Right hindlimb (tissue), 1 donor: ENCODE measurements at regions not wholly inside any gene's neighbourhood (a gene's known extent, or its start where the extent isn't known, plus 50 kb on each side); places are given as distances from the start of the nearest gene placed in this dataset.
"Not testable (repeated sequence)": the region's sequence is repeated elsewhere in the genome, so short reads cannot be mapped to it uniquely, and the experiment has no call there.

Experiments used
- DNase-seq: peaks from one replicate; pipeline ENCODE4 v3.0.0-alpha.2; 2018

DNA sequence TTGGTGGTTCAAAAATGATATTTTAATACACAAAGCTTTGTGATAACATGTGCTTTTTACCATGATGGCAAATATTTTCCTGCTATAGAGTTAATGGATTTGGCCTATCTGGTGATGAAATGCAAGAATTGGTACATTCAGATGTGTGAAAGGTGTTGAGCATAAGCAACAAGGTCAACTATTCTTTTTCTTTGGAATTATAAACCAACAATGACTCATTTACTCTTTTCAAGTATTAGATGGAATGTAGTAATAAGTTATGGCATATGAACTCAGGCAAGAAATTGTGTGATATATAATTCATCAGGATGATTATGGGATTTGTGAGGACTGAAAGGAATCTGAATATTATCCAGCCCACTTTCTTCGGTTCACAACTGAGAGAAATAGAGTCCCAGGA is 471.4 kb downstream of the ETNK1 start:
- no peak for DNase-seq

DNA sequence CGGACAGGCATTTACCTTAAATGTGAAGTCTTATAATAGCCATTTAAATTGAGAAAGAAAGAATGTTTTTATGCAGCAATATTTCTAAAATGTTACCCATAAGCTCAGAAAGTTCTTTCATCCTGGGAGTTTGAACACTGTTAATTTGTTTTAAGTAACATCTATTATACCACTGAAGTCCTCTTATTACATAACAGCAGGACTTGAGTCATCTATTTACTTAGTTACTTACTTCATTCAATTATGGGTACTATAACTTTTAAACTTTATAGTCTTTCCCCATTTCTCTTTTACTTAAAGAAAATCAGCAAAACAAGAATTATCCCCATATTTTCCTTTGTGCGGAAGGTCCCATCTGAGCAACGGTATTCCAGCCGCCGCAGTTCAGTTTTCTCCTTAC is 473.1 kb downstream of the ETNK1 start:
- DNase-seq: no peak

DNA sequence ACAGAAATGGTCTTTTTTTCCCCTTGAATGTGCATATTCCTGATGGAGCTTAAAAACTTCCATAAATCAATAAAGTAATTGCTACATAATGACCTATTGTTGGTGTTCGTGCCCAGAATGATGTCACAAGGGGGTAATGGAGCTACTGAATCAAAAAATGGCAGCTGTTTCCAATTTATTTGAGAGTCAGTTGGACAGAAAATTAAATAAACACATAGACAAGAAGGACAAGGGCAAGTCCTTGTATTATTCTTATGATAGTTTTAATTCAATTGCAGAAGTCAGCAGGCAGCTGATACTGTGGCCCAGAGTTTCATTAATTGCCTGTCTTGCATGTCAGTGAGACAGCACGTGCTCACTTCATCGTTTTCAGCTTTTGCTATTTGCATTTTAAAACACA is 473.5 kb downstream of the ETNK1 start:
- DNase-seq: no peak

DNA sequence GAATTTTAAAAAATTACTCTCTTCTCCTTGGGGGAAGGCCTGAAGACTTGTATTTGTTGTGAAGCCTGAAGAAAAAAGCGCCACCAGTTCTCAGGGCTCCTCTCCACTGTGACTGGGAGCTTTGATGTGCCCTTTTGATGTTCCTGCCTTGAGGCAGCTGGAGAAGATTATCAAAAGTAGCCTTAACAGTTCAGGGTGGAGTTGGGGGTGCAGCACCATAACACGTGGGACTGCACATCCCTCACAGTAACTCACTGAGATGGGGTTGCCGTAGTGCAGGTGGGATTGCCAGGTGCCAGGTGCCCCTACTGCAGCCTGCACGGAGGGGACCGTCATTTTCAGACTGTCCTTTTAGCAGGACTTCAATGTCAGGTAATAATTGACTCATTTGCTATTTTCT is 474.1 kb downstream of the ETNK1 start:
- no peak for DNase-seq

DNA sequence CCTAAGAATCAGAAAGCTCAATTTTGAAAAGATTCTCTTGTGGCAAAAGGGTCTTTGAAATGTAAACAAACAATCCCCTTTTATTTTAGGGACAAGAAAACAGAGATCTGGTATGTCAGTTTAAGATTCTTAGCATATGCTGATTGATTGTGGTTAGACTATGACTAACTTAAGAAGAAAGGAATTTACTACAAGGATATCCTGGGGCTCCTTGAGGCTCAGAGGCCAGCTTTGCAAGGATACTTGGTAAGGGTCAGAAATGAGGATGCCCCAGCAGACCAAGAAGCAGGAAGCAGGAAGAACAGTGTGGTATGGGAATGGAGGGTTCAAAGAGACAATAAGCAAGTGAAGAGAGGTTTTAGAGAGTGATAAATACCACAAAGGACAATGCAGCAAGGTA is 474.6 kb downstream of the ETNK1 start:
- DNase-seq: no peak

DNA sequence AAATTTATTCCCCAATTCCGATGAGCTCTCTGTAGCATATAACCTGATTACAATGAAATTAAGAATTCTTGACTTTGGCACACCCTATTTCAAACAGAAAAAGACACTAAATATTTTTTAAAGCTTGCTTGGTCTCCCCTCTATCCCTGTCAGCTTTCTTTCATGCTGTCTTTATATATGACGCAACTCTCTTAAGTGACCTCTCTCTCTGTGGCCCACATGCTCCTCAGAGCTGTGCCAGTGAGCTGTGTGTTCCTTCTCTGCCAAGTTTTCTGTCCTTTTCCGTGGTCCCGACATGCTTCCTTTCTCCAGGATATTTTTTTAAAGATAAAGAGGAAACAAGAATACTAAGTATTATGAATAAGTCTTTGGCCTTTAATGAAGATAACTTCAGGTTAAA is 484.0 kb downstream of the ETNK1 start:
- DNase-seq: no peak

DNA sequence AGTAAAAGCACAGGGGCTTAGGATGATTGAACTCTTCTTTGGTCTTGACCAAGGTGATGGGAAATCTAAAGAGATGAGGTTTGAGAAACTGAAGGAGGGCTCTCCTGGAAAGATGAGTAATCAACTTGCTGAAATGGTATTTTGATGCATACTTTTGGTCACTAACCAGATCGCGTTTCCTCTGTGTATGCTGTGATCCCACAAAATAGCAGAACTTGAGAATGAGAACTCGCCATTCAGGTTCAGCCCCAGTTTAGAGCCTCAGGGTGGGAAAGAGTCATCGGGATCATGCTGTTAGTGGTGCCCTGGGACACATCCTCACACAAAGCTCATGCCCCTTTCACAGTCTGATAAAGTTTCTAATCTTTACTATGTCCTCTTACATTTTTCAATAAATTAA is 488.8 kb downstream of the ETNK1 start:
- DNase-seq: no peak

DNA sequence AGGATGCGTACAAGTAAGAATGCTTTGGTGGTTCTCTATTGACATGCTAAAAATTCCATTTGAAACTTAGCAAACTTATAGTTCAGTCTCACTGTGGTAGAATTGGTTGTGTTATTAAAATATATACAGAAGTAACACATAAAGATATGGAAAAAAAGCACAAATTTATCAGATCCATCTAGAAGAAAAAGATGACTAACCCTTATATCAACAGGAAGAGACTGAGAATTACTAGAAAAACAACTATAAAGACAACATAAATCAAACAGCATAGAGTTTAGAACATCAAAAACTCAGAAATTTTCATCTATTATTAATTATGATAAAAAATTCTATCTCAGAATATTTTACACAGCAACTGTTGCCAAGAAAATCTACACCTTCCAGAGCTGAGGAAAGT is 491.0 kb downstream of the ETNK1 start:
- no peak for DNase-seq

DNA sequence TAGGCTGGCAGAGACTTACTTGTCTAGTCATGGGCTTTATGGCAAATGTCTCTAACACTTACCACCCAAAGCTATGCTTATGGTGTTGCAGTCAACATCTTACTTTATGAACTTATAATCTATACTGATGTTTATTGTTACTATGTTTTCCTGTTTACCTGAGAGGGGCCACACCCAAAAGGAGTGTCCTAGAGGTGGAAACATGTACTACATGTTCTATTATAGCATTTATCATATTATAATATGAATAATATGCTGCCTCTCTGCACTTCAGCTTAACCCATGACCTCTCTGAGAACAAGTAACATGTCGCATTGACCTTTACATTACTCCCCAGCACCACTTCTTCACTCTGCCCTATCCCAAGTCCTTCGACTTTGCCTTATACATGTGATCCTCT is 501.8 kb downstream of the ETNK1 start:
- DNase-seq: no peak

DNA sequence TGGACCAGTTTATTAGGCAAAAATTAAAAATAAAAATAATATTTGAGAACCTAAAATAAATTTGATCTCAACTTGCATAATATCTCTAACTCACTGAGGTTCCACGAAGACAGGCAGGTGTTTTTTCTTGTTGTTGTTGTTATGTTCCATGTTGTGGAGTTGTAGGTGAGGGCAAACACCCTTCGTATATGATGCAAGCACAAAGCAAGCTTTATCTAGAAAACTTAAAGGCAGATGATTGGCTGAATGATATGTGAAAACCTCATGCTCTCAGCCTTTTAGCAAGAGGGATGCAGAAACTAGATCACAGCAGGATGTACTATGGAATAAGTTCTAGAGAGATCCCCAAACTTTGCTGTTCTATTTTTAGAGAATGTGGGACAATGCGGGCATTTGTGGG is 502.7 kb downstream of the ETNK1 start:
- no peak for DNase-seq

DNA sequence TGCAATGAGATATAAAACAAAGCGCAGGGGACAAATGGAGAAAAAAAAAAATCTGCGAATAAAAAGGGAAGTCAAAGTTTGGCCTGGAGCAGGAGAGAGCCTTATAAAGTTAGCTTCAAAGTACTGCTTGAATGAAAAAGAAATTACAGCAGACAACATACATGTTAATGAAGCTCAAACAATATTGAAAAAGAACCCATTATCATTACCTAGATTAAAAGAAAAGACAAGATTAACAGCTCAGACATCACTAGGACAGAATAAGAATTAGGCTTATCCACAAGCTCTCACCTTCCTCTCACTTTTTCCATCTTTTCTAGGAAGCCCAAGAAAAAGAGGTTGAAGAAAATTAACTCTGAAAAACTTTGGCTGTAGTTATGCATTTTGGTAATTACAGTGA is 503.5 kb downstream of the ETNK1 start:
- DNase-seq: no peak

DNA sequence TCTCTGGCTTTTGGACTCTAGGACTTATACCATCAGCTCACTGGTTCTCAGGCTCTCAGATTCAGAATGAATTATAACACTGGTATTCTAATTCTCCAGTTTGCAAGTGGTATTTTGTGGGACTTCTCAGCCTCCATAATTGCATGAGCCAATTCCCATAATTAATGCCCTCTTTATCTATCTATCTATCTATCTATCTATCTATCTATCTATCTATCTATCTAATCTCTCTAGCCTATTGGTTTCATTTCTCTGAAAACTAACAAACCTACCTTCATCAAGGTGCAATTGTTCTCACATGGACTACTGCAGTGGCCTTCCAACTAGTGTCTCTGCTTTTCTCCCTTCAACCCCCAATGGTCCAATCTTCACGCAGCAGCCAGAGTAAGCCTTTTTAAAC is 507.4 kb downstream of the ETNK1 start:
- no peak for DNase-seq

DNA sequence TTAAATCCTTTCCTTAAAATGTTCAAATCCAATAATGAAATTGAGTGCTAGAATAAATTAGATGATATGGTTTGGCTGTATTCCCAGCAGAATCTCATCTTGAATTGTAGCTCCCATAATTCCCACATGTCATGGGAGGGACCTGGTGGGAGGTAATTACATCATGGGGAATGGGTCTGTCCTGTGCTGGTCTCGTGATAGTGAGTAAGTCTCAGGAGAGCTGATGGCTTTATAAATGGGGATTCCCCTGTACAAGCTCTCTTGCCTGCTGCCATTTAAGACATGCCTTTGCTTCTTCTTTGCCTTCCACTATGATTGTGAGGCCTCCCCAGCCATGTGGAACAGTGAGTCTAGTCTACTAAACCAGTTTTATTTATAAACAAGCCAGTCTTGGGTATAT is 508.5 kb downstream of the ETNK1 start:
- no peak for DNase-seq

DNA sequence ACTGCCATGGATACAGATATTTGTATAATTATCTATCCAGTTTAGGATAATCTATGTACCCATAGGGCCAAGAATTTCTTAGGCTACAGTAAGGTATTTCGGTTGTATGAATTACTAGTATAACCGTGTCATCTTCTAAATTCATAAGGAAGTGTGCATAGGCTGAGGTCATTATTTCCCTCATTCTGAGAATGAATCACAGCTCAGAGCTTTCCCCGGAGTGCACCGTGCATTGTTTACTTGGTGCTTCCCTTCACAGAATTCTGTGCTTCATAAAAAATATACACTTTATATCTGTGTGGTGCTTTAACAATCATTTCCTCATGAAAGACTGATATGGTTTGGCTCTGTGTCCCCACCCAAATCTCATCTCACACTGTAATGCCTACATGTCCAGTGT is 514.1 kb downstream of the ETNK1 start:
- no peak for DNase-seq

DNA sequence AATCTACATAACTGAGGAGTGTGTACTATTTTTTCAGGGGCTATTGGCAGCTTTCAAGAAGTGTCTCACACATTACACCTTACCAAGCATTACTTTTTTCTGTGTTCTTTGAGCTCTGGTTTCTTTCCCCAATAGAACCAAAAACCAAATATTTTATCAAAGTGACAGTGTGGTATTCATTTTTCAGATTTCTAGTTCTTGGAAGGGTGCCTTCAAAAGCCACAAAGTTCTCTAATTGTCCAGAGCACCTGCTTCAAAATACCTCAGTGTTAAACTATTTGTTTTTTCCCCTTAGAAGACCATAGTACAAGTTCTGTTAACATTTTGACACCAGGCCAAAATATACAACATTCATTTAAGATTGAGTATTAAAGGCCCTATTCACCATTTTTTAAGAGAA is 515.7 kb downstream of the ETNK1 start:
- DNase-seq: no peak

DNA sequence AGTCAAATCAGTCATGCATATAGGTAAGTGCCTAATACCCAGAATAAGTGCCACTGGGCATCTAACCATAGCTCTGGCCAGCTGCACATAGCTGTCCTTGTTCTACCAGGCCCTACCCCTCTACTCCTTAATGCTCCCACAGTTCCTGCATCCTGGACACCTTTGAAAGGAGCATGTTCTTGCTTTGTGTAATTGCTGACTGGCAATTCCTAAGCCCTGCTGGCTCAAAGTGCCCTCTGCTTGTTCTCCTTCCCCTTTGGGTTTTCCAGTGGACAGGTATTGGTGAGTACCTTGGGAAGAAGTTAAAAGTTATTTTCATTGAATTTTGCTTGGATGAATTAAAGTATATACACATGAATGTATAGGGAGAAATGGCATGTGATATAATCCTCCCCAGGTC is 516.4 kb downstream of the ETNK1 start:
- no peak for DNase-seq

DNA sequence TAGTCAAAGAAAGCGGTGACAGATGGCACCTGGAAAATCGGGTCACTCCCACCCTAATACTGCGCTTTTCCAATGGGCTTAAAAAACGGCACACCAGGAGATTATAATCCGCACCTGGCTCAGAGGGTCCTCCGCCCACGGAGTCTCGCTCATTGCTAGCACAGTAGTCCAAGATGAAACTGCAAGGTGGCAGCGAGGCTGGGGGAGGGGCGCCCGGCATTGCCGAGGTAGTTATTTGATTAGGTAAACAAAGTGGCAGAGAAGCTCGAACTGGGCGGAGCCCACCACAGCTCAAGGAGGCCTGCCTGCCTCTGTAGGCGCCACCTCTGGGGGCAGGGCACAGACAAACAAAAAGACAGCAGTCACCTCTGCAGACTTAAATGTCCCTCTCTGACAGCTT is 521.1 kb downstream of the ETNK1 start:
- not testable (repeated sequence) for DNase-seq

DNA sequence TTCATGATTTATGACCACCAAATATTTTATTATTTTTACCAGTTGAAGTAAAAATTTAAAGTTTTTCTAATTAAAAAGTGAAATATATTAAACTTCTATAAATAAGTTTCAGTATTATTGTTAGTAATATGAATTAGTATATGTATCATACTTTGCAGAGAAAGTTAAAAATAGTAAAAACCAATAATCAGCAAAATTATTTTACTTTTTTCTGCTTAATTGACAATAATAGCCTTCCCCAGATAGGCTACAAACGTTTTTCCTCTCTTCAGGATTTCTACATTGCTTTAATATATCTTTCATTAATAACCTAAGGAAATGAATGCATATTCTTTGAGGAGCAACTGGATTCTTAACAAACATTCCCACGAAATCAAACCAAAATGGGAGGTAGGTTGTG is 543.5 kb downstream of the ETNK1 start:
- no peak for DNase-seq

DNA sequence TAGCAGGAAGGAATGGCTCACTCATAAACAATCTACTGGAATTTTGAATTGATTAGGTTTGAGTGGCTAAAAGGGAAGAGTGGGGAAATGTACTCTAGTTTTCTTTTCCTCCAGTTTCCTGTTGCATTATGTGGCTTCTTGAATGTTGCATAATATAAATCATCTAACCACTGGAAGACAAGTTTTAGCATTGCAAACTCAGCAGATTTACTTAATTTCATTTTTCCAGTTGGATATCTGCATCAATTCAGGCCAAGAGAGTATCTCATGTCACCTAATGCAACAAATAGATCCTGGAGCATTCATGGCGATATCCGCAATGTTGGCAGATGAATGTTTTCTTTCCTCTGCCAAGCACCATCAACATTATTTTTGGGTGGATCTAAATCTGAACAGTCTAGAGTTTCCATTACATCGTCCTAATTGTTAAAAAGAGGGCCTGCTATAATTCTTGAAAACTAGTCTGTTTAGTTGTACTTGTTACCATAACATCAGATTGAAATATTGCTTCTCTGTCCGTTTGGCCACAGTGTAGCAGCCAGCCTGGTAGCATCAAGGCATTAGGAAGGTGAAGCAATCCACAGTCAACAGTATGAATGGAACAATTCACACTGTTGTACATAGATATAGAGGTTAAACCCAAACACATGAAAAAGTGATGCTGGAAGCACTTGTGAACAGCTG is 544.2 kb downstream of the ETNK1 start:
- DNase-seq: peak; percentile 29

DNA sequence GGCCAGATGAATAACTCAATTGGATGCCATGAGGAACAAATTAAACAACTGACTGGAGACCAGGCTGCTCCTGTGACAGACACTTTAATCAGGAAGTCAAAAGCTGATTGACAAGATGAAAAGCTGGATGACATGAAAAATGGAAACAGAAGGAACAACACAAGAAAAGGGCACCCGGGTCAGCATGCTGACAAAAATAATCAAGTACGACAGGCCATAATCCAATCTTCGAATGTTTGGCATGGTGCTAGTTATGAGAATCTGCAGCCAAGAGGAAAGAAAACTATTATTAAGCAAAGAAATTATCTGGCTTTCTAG is 544.7 kb downstream of the ETNK1 start:
- no peak for DNase-seq

DNA sequence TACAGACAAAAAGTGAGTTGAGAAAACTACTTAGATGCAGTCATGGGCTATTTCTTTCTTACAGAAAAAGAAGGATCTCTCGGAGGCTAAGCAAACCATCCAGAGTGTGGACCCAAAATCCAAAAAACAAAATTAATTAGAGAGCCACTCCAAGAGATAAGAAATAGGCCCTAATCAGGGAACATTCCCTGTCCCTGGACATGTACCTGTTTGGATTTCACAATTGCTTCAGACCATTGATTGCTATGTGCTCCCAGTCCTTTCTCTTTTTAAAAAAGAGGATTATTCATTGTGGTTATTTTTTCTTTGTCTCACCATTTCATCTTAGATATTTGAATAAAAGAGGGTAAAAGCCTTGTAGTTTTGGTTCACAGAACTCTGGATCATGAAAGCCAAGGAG is 549.9 kb downstream of the ETNK1 start:
- DNase-seq: no peak

DNA sequence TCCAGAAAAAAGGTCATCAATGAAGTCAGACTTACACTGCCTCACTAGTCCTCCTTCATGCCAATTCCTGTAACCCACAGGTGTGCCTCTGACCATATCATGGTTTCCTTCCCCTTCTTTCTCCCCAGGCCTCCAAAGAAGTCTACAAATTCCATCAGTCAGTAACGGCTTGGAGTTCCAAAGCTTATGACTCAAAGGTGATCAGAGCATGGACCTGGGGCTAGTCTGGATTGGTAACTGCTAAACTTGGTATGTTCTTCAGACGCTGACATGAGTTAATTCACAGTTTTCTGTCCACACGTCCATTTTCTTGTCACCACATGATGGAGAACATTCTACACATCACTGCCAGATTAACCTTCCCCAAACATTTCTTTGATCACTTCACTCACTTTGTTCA is 560.4 kb downstream of the ETNK1 start:
- DNase-seq: no peak

DNA sequence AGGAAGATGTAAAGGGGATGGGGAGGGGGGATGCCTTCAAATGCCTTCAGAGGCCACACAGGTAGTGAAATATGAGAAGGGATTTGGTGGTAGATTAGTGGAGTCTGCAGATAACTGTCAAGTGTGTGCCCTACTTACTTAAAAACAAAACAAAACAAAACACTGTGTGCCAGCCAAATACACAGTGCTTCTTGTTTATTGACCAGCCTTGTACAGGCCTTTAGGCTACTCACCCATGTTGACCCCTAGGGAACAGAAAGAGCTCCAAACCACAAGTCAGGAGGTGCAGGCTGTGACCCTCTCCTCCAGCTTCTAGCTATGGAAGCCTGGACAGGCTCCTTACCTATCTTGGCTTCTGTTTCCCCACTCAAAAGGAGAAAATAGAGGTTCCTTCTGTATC is 562.0 kb downstream of the ETNK1 start:
- DNase-seq: no peak

DNA sequence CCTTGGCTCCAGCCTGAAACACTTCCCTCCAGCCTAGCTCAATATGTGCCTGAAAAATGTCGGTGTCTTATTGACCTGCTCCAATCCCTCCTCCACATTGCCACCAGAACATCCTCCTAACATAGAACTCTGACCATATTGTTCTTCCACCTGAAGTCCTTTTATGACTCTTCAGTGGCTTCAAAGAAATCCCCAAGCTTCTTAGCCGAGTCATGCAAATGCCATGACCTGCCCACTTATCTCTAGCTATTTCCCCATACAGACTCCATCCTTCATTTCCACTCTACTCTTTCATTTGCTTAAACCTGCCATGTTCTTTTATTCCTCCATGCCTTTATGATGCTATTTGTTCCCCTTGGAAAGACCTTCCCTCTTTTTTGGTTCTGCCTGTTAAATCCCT is 568.6 kb downstream of the ETNK1 start:
- no peak for DNase-seq

DNA sequence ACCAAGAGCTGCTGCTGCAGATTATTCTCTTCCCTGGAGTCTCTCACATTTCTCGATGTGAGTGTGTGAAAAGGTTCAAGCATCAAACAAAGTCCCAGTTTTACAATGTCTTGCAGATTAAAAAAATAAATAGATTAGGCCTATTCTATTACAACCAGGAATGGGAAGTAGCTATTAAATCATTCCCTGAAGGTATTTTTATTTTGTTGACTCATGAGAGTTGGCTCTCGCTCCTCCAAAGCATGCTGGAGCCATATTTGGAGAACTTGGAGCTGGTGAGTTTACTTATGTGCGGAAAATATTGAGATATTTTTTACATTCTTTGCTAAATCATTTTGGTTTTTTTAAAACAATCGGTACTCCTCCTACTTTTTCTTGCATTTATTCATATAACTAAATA is 572.3 kb downstream of the ETNK1 start:
- no peak for DNase-seq

DNA sequence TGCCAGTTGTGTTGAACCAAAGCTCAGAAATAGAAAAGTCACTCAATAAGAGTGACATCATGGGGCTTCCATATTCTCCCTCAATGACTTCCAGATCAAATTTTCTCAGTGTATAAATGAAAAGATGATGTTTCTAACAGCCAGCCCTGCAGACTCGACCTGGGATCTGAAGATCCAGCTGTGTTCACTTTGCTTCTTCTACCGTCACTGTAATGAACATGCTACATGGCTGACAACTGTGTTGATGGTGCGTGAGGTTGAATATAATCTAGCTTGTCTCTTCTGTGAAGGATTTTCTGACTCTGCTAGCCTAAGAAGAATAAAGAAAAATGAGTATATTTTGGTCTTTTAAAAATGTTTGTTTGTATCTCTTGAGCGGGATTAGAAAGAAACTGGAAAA is 577.8 kb downstream of the ETNK1 start:
- no peak for DNase-seq
